ENCODE measurements at regions not wholly inside any gene's neighbourhood (a gene's known extent, or its start where the extent isn't known, plus 50 kb on each side); places are given as distances from the start of the nearest gene placed in this dataset.

DNA sequence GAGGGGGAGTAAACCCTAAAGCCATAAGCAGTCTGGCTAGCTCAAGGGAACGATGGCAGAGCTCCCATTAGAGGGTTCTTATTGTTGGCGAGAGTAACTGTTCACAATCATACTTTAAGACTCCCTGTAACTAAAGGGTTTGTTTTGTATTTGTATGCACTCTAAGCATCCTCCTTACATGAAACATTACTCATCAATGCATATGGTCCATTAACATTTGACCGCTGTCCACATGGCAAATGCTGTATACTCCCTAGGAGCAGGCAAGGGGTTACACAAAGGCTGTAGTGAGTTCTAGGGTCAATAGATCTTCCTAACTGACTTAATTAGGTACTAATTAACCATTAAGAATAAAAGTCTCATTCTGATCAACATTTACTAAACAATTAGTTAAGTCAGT, 95.3 kb upstream of the MRPS30 start:
- H3K27me3 ChIP-seq (ENCODE audit: insufficient read depth, insufficient read length): no peaks in the 10 kb centered on the region
- H3K9me3 ChIP-seq (ENCODE audit: insufficient read depth, low read length): no peaks in the 10 kb centered on the region
- H3K4me3 ChIP-seq (ENCODE audit: insufficient read length, low read depth): no peak overlapping the region
- H3K9ac ChIP-seq (ENCODE audit: insufficient read length, low read depth): no peak overlapping the region
- no peak for TF ChIP-seq SUZ12 (IDR thresholded peaks at IDR 0.05; ENCODE audit: extremely low read depth, insufficient read depth, insufficient read length)
- TF ChIP-seq YY1 (IDR thresholded peaks at IDR 0.05; ENCODE audit: insufficient read depth, insufficient read length): no peak
- no peak for TF ChIP-seq ZNF274 (IDR thresholded peaks at IDR 0.05; ENCODE audit: low read depth, low read length)
- no peaks in the 10 kb centered on the region for H3K36me3 ChIP-seq (ENCODE audit: insufficient read depth, insufficient read length, low read length)
- no peaks in the 10 kb centered on the region for H3K4me1 ChIP-seq (ENCODE audit: insufficient read depth, insufficient read length)
- no peak for DNase-seq (ENCODE audit: low read depth, low spot score)

DNA sequence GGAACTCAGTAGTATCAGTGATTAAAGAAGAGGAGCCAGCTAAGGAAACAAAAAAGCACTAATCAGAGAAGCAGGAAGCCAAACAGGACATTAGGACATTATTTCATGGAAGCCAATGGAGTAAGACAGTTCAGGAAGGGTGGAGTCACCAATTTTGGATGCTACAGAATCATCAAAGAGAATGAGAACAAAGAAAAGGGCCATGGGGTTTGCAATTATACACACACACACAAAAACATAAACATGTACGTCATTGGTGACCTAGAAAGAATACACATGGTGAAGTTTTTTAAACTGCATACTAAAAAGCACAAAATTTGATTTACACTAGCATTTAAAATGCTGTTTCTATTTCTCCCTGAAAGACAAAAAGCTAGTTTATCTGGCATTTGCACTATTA, 96.8 kb upstream of the MRPS30 start:
- TF ChIP-seq YY1 (IDR thresholded peaks at IDR 0.05; ENCODE audit: insufficient read depth, insufficient read length) (no peak), SUZ12 (IDR thresholded peaks at IDR 0.05; ENCODE audit: extremely low read depth, insufficient read depth, insufficient read length) (no peak), ZNF274 (IDR thresholded peaks at IDR 0.05; ENCODE audit: low read depth, low read length) (no peak)
- H3K9ac ChIP-seq (ENCODE audit: insufficient read length, low read depth): no peak overlapping the region
- no peak for DNase-seq (ENCODE audit: low read depth, low spot score)
- no peak overlapping the region for H3K4me3 ChIP-seq (ENCODE audit: insufficient read length, low read depth)
- H3K36me3 ChIP-seq (ENCODE audit: insufficient read depth, insufficient read length, low read length): no peaks in the 10 kb centered on the region
- no peaks in the 10 kb centered on the region for H3K27me3 ChIP-seq (ENCODE audit: insufficient read depth, insufficient read length)
- no peaks in the 10 kb centered on the region for H3K9me3 ChIP-seq (ENCODE audit: insufficient read depth, low read length)
- H3K4me1 ChIP-seq (ENCODE audit: insufficient read depth, insufficient read length): no peaks in the 10 kb centered on the region

DNA sequence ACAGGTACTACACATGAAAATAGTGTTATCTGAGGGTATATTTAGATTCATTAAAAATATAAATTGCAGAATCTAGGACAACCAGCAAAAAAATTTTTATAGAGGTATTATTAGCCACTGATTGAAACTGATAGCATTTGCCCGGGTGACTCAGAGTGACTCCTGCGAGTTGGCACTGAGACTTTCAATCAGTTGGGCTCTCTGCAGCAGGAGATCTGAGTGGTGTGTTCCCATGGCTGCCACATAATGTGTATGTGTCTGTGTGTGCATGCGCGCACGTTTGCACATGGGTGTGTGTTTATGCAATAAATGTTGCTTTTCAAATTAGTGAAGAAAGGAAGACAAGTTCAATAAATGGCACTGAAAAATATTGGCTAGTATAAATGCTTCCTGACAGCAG, 100.1 kb upstream of the MRPS30 start:
- Histone ChIP-seq H3K27me3 (ENCODE audit: insufficient read depth, insufficient read length) (no peaks in the 10 kb centered on the region), H3K4me1 (ENCODE audit: insufficient read depth, insufficient read length) (no peaks in the 10 kb centered on the region), H3K9ac (ENCODE audit: insufficient read length, low read depth) (no peak overlapping the region), H3K9me3 (ENCODE audit: insufficient read depth, low read length) (no peaks in the 10 kb centered on the region), H3K4me3 (ENCODE audit: insufficient read length, low read depth) (no peak overlapping the region), H3K36me3 (ENCODE audit: insufficient read depth, insufficient read length, low read length) (no peaks in the 10 kb centered on the region)
- TF ChIP-seq SUZ12 (IDR thresholded peaks at IDR 0.05; ENCODE audit: extremely low read depth, insufficient read depth, insufficient read length) (no peak), ZNF274 (IDR thresholded peaks at IDR 0.05; ENCODE audit: low read depth, low read length) (no peak), YY1 (IDR thresholded peaks at IDR 0.05; ENCODE audit: insufficient read depth, insufficient read length) (no peak)
- no peak for DNase-seq (ENCODE audit: low read depth, low spot score)

GRCh38 chr5:44707721-44708120, 101.0 kb upstream of the MRPS30 start:
- TF ChIP-seq SUZ12 (IDR thresholded peaks at IDR 0.05; ENCODE audit: extremely low read depth, insufficient read depth, insufficient read length) (no peak), YY1 (IDR thresholded peaks at IDR 0.05; ENCODE audit: insufficient read depth, insufficient read length) (no peak), ZNF274 (IDR thresholded peaks at IDR 0.05; ENCODE audit: low read depth, low read length) (no peak)
- Histone ChIP-seq H3K9me3 (ENCODE audit: insufficient read depth, low read length) (no peaks in the 10 kb centered on the region), H3K9ac (ENCODE audit: insufficient read length, low read depth) (no peak overlapping the region), H3K36me3 (ENCODE audit: insufficient read depth, insufficient read length, low read length) (no peaks in the 10 kb centered on the region), H3K4me1 (ENCODE audit: insufficient read depth, insufficient read length) (no peaks in the 10 kb centered on the region), H3K27me3 (ENCODE audit: insufficient read depth, insufficient read length) (no peaks in the 10 kb centered on the region), H3K4me3 (ENCODE audit: insufficient read length, low read depth) (no peak overlapping the region)
- DNase-seq (ENCODE audit: low read depth, low spot score): no peak

GRCh38 chr5:44697025-44697424, 111.7 kb upstream of the MRPS30 start:
- Histone ChIP-seq H3K4me3 (ENCODE audit: insufficient read length, low read depth) (no peak overlapping the region), H3K27me3 (ENCODE audit: insufficient read depth, insufficient read length) (no peaks in the 10 kb centered on the region), H3K36me3 (ENCODE audit: insufficient read depth, insufficient read length, low read length) (no peaks in the 10 kb centered on the region), H3K4me1 (ENCODE audit: insufficient read depth, insufficient read length) (no peaks in the 10 kb centered on the region), H3K9ac (ENCODE audit: insufficient read length, low read depth) (no peak overlapping the region), H3K9me3 (ENCODE audit: insufficient read depth, low read length) (no peaks in the 10 kb centered on the region)
- TF ChIP-seq ZNF274 (IDR thresholded peaks at IDR 0.05; ENCODE audit: low read depth, low read length) (no peak), YY1 (IDR thresholded peaks at IDR 0.05; ENCODE audit: insufficient read depth, insufficient read length) (no peak), SUZ12 (IDR thresholded peaks at IDR 0.05; ENCODE audit: extremely low read depth, insufficient read depth, insufficient read length) (no peak)
- DNase-seq (ENCODE audit: low read depth, low spot score): no peak

DNA sequence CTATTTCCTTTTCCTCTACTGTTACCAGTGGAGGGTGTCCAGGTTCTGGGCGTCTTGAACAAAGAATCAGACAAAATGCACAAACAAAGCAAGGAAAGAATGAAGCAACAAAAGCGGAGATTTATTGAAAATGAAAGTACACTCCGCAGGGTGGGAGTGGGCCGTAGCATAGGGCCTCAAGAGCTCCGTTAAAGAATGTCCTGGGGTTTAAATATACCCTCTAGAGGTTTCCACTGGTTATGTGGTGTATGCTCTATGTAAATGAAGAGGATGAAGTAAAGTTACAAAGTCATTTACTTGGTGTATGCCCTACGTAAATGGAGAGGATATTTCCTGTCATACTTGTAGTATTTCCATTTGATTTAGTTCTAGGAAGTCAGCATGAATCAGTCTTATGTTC, 113.5 kb upstream of the MRPS30 start:
- H3K9me3 ChIP-seq (ENCODE audit: insufficient read depth, low read length): no peaks in the 10 kb centered on the region
- TF ChIP-seq YY1 (IDR thresholded peaks at IDR 0.05; ENCODE audit: insufficient read depth, insufficient read length) (no peak), ZNF274 (IDR thresholded peaks at IDR 0.05; ENCODE audit: low read depth, low read length) (no peak), SUZ12 (IDR thresholded peaks at IDR 0.05; ENCODE audit: extremely low read depth, insufficient read depth, insufficient read length) (no peak)
- no peak overlapping the region for H3K4me3 ChIP-seq (ENCODE audit: insufficient read length, low read depth)
- H3K9ac ChIP-seq (ENCODE audit: insufficient read length, low read depth): no peak overlapping the region
- no peaks in the 10 kb centered on the region for H3K4me1 ChIP-seq (ENCODE audit: insufficient read depth, insufficient read length)
- no peak for DNase-seq (ENCODE audit: low read depth, low spot score)
- no peaks in the 10 kb centered on the region for H3K36me3 ChIP-seq (ENCODE audit: insufficient read depth, insufficient read length, low read length)
- H3K27me3 ChIP-seq (ENCODE audit: insufficient read depth, insufficient read length): no peaks in the 10 kb centered on the region

GRCh38 chr5:44691802-44692201, 116.9 kb upstream of the MRPS30 start:
- Histone ChIP-seq H3K9me3 (ENCODE audit: insufficient read depth, low read length) (no peaks in the 10 kb centered on the region), H3K27me3 (ENCODE audit: insufficient read depth, insufficient read length) (no peaks in the 10 kb centered on the region), H3K9ac (ENCODE audit: insufficient read length, low read depth) (no peak overlapping the region), H3K4me1 (ENCODE audit: insufficient read depth, insufficient read length) (no peaks in the 10 kb centered on the region), H3K36me3 (ENCODE audit: insufficient read depth, insufficient read length, low read length) (no peaks in the 10 kb centered on the region), H3K4me3 (ENCODE audit: insufficient read length, low read depth) (no peak overlapping the region)
- TF ChIP-seq SUZ12 (IDR thresholded peaks at IDR 0.05; ENCODE audit: extremely low read depth, insufficient read depth, insufficient read length) (no peak), YY1 (IDR thresholded peaks at IDR 0.05; ENCODE audit: insufficient read depth, insufficient read length) (no peak), ZNF274 (IDR thresholded peaks at IDR 0.05; ENCODE audit: low read depth, low read length) (no peak)
- DNase-seq (ENCODE audit: low read depth, low spot score): no peak

- Histone ChIP-seq H3K9ac (ENCODE audit: insufficient read length, low read depth) (no peak overlapping the region), H3K9me3 (ENCODE audit: insufficient read depth, low read length) (no peaks in the 10 kb centered on the region), H3K36me3 (ENCODE audit: insufficient read depth, insufficient read length, low read length) (no peaks in the 10 kb centered on the region), H3K4me1 (ENCODE audit: insufficient read depth, insufficient read length) (no peaks in the 10 kb centered on the region), H3K27me3 (ENCODE audit: insufficient read depth, insufficient read length) (no peaks in the 10 kb centered on the region), H3K4me3 (ENCODE audit: insufficient read length, low read depth) (no peak overlapping the region)
- no peak for TF ChIP-seq ZNF274 (IDR thresholded peaks at IDR 0.05; ENCODE audit: low read depth, low read length)
- no peak for TF ChIP-seq YY1 (IDR thresholded peaks at IDR 0.05; ENCODE audit: insufficient read depth, insufficient read length)
- TF ChIP-seq SUZ12 (IDR thresholded peaks at IDR 0.05; ENCODE audit: extremely low read depth, insufficient read depth, insufficient read length): no peak
- DNase-seq (ENCODE audit: low read depth, low spot score): no peak
Measured at GRCh38 chr5:44681906-44682305, 126.8 kb upstream of the MRPS30 start.
